ENCODE measurements at regions not wholly inside any gene's neighbourhood (a gene's known extent, or its start where the extent isn't known, plus 50 kb on each side); places are given as distances from the start of the nearest gene placed in this dataset.

GRCh38 chr2:66125951-66126350 is 309.0 kb upstream of the MEIS1 start:
- no peaks in the 10 kb centered on the region for H3K36me3 ChIP-seq
- no peaks in the 10 kb centered on the region for H3K27me3 ChIP-seq (ENCODE audit: low read depth)
- H3K27ac ChIP-seq: no peak overlapping the region
- intact Hi-C loops (cut with DNase I): no loop called here
- TF ChIP-seq CTCF (IDR thresholded peaks at IDR 0.05): no peak
- ATAC-seq (no peak), DNase-seq (no peak)
- H3K4me3 ChIP-seq: no peak overlapping the region
- H3K9me3 ChIP-seq: no peaks in the 10 kb centered on the region
- no peaks in the 10 kb centered on the region for H3K4me1 ChIP-seq

- no peaks in the 10 kb centered on the region for H3K4me1 ChIP-seq
- H3K4me3 ChIP-seq: no peak overlapping the region
- H3K9me3 ChIP-seq: no peaks in the 10 kb centered on the region
- intact Hi-C loops (cut with DNase I): no loop called here
- no peak overlapping the region for H3K27ac ChIP-seq
- ATAC-seq (no peak), DNase-seq (no peak)
- TF ChIP-seq CTCF (IDR thresholded peaks at IDR 0.05): no peak
- no peaks in the 10 kb centered on the region for H3K27me3 ChIP-seq (ENCODE audit: low read depth)
- H3K36me3 ChIP-seq: no peaks in the 10 kb centered on the region
These were observed 312.4 kb upstream of the MEIS1 start for GRCh38 chr2:66122516-66122915.

- Histone ChIP-seq H3K27ac (no peak overlapping the region), H3K4me3 (no peak overlapping the region), H3K9me3 (no peaks in the 10 kb centered on the region), H3K4me1 (no peaks in the 10 kb centered on the region), H3K36me3 (no peaks in the 10 kb centered on the region), H3K27me3 (ENCODE audit: low read depth) (no peaks in the 10 kb centered on the region)
- no peak for DNase-seq
- intact Hi-C loops (cut with DNase I): no loop called here
- ATAC-seq: no peak
- no peak for TF ChIP-seq CTCF (IDR thresholded peaks at IDR 0.05)
These were observed 313.0 kb upstream of the MEIS1 start for GRCh38 chr2:66121946-66122345.

GRCh38 chr2:66113988-66114625 is 320.8 kb upstream of the MEIS1 start:
- DNase-seq (no peak), ATAC-seq (no peak)
- H3K4me1 ChIP-seq: no peaks in the 10 kb centered on the region
- intact Hi-C loops (cut with DNase I): no loop called here
- no peak overlapping the region for H3K27ac ChIP-seq
- H3K4me3 ChIP-seq: no peak overlapping the region
- no peaks in the 10 kb centered on the region for H3K36me3 ChIP-seq
- H3K27me3 ChIP-seq (ENCODE audit: low read depth): no peaks in the 10 kb centered on the region
- no peak for TF ChIP-seq CTCF (IDR thresholded peaks at IDR 0.05)
- no peaks in the 10 kb centered on the region for H3K9me3 ChIP-seq

- no peaks in the 10 kb centered on the region for H3K27me3 ChIP-seq (ENCODE audit: low read depth)
- no peaks in the 10 kb centered on the region for H3K4me1 ChIP-seq
- ATAC-seq (no peak), DNase-seq (no peak)
- no peak for TF ChIP-seq CTCF (IDR thresholded peaks at IDR 0.05)
- no peaks in the 10 kb centered on the region for H3K9me3 ChIP-seq
- H3K27ac ChIP-seq: no peak overlapping the region
- no peaks in the 10 kb centered on the region for H3K36me3 ChIP-seq
- intact Hi-C loops (cut with DNase I): no loop called here
- H3K4me3 ChIP-seq: no peak overlapping the region
These were observed 323.2 kb upstream of the MEIS1 start for GRCh38 chr2:66111706-66112105.

Data from lower lobe of right lung (tissue), 2 donors.